ENCODE measurements at regions not wholly inside any gene's neighbourhood (a gene's known extent, or its start where the extent isn't known, plus 50 kb on each side); places are given as distances from the start of the nearest gene placed in this dataset.

- TF ChIP-seq CTCF (IDR thresholded peaks at IDR 0.05) (no peak), EZH2 (IDR thresholded peaks at IDR 0.05; ENCODE audit: borderline replicate concordance, insufficient read depth, low read depth, low read length, poor library complexity, severe bottlenecking) (no peak)
Measured at GRCh38 chr20:55174635-55175034, 699.2 kb downstream of the DOK5 start.
